ENCODE measurements at regions not wholly inside any gene's neighbourhood (a gene's known extent, or its start where the extent isn't known, plus 50 kb on each side); places are given as distances from the start of the nearest gene placed in this dataset.

GRCh38 chr20:50302341-50303057, 111.9 kb downstream of the CEBPB start:
- peak; percentile 49 for DNase-seq

GRCh38 chr20:50303573-50304500, 113.2 kb downstream of the CEBPB start:
- peak; percentile 87 for DNase-seq

GRCh38 chr20:50304501-50304856, 113.8 kb downstream of the CEBPB start:
- DNase-seq = peak; percentile 94

GRCh38 chr20:50304923-50305635, 114.4 kb downstream of the CEBPB start:
- peak; percentile 96 for DNase-seq

GRCh38 chr20:50305636-50306477, 115.2 kb downstream of the CEBPB start:
- DNase-seq = no peak

- no peak for DNase-seq
Observed at GRCh38 chr20:50306478-50307423, 116.1 kb downstream of the CEBPB start.

- no peak for DNase-seq
Observed at GRCh38 chr20:50308166-50308512, 117.5 kb downstream of the CEBPB start.

- peak; percentile 99 for DNase-seq
Observed at GRCh38 chr20:50308513-50309279, 118.1 kb downstream of the CEBPB start.

GRCh38 chr20:50309280-50309763, 118.7 kb downstream of the CEBPB start:
- DNase-seq = peak; percentile 38

- DNase-seq = no peak
Observed at GRCh38 chr20:50309764-50310672, 119.4 kb downstream of the CEBPB start.

- DNase-seq = no peak
Observed at GRCh38 chr20:50310673-50311051, 120.0 kb downstream of the CEBPB start.

- no peak for DNase-seq
Observed at GRCh38 chr20:50311308-50312001, 120.8 kb downstream of the CEBPB start.

- DNase-seq = no peak
Observed at GRCh38 chr20:50312002-50312681, 121.5 kb downstream of the CEBPB start.

GRCh38 chr20:50312682-50313521, 122.3 kb downstream of the CEBPB start:
- peak; percentile 95 for DNase-seq

- DNase-seq = no peak
Observed at GRCh38 chr20:50313522-50313820, 122.8 kb downstream of the CEBPB start.

GRCh38 chr20:50313827-50314677, 123.4 kb downstream of the CEBPB start:
- no peak for DNase-seq

All from fibroblast of skin of right quadriceps (primary cell).